SJSA1 (cell line): ENCODE measurements at regions not wholly inside any gene's neighbourhood (a gene's known extent, or its start where the extent isn't known, plus 50 kb on each side); places are given as distances from the start of the nearest gene placed in this dataset.

Experiments
- DNase-seq, 2 experiments: peaks; one replicate each; pipeline ENCODE4 v3.0.0-alpha.2; 2015 to 2020; ENCODE audit warnings: low spot score in 2 of 2, low read depth in 1 of 2
- H3K27ac ChIP-seq: fragments of 250-450 bp; sonication (Bioruptor Pico); 2 replicates; pipeline ENCODE4 v1.5.1; 2020; ENCODE audit warnings: mild to moderate bottlenecking, moderate library complexity
- H3K27me3 ChIP-seq: fragments of 250-450 bp; sonication (Bioruptor Pico); replicated peaks from 2 replicates; pipeline ENCODE4 v1.5.1; 2020; ENCODE audit warnings: mild to moderate bottlenecking, moderate library complexity
- H3K36me3 ChIP-seq: fragments of 250-450 bp; sonication (Bioruptor Pico); 2 replicates; pipeline ENCODE4 v1.5.1; 2020; ENCODE audit warnings: mild to moderate bottlenecking
- H3K4me1 ChIP-seq: fragments of 250-450 bp; sonication (Bioruptor Pico); replicated peaks from 2 replicates; pipeline ENCODE4 v1.6.1; 2021; ENCODE audit warnings: mild to moderate bottlenecking
- H3K4me3 ChIP-seq: fragments of 250-450 bp; sonication (Bioruptor Pico); 2 replicates; pipeline ENCODE4 v1.5.1; 2020; ENCODE audit warnings: mild to moderate bottlenecking
- H3K9me3 ChIP-seq: fragments of 250-450 bp; sonication (Bioruptor Pico); replicated peaks from 2 replicates; pipeline ENCODE4 v1.5.1; 2020; ENCODE audit warnings: mild to moderate bottlenecking

- no peak overlapping the region for H3K4me3 ChIP-seq
- no peak overlapping the region for H3K27ac ChIP-seq
- DNase-seq: no peak
- H3K27me3 ChIP-seq: no peaks in the 10 kb centered on the region
- H3K4me1 ChIP-seq: no peaks in the 10 kb centered on the region
- no peaks in the 10 kb centered on the region for H3K9me3 ChIP-seq
- H3K36me3 ChIP-seq: no peaks in the 10 kb centered on the region
These were observed 493.6 kb upstream of the FAT3 start for GRCh38 chr11:91731051-91731450.

DNA sequence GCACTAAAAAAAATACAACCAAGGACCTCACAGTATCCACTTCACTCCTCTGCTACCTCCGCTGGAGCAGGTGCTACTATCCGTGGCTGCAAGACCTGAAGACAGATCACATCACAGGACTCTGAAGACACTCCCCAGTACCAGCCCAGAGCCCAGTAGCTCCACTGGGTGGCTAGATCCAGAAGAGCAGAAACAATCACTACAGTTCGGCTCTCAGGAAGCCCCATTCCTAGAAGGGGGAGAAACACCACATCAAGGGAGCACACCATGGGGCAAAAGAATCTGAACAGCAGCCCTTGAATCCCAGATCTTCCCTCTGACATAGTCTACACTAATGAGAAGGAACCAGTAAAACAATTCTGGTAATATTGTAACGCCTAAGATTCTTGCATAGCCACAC, 494.0 kb upstream of the FAT3 start:
- Histone ChIP-seq H3K27me3 (no peaks in the 10 kb centered on the region), H3K4me3 (no peak overlapping the region), H3K4me1 (no peaks in the 10 kb centered on the region), H3K9me3 (no peaks in the 10 kb centered on the region), H3K27ac (no peak overlapping the region), H3K36me3 (no peaks in the 10 kb centered on the region)
- DNase-seq: no peak

- no peaks in the 10 kb centered on the region for H3K36me3 ChIP-seq
- no peaks in the 10 kb centered on the region for H3K27me3 ChIP-seq
- DNase-seq: no peak
- H3K4me3 ChIP-seq: no peak overlapping the region
- H3K4me1 ChIP-seq: no peaks in the 10 kb centered on the region
- H3K27ac ChIP-seq: no peak overlapping the region
- H3K9me3 ChIP-seq: no peaks in the 10 kb centered on the region
These were observed 494.6 kb upstream of the FAT3 start for GRCh38 chr11:91730057-91730456.

- no peaks in the 10 kb centered on the region for H3K27me3 ChIP-seq
These were observed 507.4 kb upstream of the FAT3 start for GRCh38 chr11:91717169-91717568.

DNA sequence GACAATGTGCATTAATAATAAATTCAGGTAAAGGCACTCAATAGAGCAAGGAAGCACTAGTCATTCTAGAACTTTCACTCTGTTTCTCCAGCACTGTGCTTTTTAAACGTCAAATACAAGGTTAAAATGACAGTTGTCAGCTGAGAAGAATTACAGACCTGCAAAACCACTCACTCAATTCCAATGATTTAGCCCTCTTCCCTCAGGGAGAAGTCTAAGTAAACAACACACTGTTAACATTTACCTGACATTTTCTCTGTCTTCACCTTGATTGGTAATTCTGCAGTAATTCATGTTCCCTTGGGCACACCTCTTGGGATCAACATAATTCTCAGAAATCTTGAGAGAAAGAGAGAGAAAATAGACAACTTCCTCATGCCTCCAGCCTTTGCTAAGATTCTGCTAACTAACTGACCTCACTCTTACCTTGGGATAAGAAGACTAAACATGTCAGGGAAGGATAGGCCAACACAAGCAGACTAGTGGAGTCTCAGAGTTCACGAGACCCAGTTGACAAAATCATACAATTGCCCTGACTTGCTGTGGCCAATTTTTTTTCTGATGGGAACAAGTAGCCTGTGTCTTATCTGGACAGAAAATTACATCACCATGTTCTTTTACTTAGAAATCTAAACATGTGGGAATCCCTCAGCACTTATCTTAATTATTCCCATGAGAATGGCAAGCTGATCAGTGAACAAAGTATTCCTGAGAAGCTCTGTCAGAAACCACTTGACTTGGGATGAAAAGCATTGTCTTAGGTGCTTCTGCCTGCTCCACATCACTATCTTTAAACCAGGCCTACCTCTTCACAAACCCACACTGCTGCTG, 516.8 kb upstream of the FAT3 start:
- no peak for DNase-seq
- H3K36me3 ChIP-seq: no peaks in the 10 kb centered on the region

More at GRCh38 chr11:91717169-91717568, 507.4 kb upstream of the FAT3 start:
- Histone ChIP-seq H3K36me3 (no peaks in the 10 kb centered on the region), H3K27ac (no peak overlapping the region), H3K4me3 (no peak overlapping the region), H3K9me3 (no peaks in the 10 kb centered on the region), H3K4me1 (no peaks in the 10 kb centered on the region)
- DNase-seq: no peak

GRCh38 chr11:91703042-91703441, 521.6 kb upstream of the FAT3 start:
- Histone ChIP-seq H3K27me3 (no peaks in the 10 kb centered on the region), H3K27ac (no peak overlapping the region), H3K9me3 (no peaks in the 10 kb centered on the region), H3K36me3 (no peaks in the 10 kb centered on the region), H3K4me1 (no peaks in the 10 kb centered on the region), H3K4me3 (no peak overlapping the region)
- DNase-seq: no peak

More for the DNA sequence above, 516.8 kb upstream of the FAT3 start:
- H3K4me3 ChIP-seq: no peak overlapping the region
- H3K9me3 ChIP-seq: no peaks in the 10 kb centered on the region
- no peaks in the 10 kb centered on the region for H3K27me3 ChIP-seq
- H3K4me1 ChIP-seq: no peaks in the 10 kb centered on the region
- no peak overlapping the region for H3K27ac ChIP-seq

GRCh38 chr11:91700854-91701253, 523.8 kb upstream of the FAT3 start:
- Histone ChIP-seq H3K4me3 (no peak overlapping the region), H3K4me1 (no peaks in the 10 kb centered on the region), H3K9me3 (no peaks in the 10 kb centered on the region), H3K27ac (no peak overlapping the region), H3K27me3 (no peaks in the 10 kb centered on the region), H3K36me3 (no peaks in the 10 kb centered on the region)
- DNase-seq: no peak

GRCh38 chr11:91698845-91699244, 525.8 kb upstream of the FAT3 start:
- Histone ChIP-seq H3K36me3 (no peaks in the 10 kb centered on the region), H3K4me3 (no peak overlapping the region)
- no peak for DNase-seq

GRCh38 chr11:91694331-91694730, 530.3 kb upstream of the FAT3 start:
- DNase-seq: no peak
- Histone ChIP-seq H3K36me3 (no peaks in the 10 kb centered on the region), H3K27ac (no peak overlapping the region), H3K9me3 (no peaks in the 10 kb centered on the region), H3K27me3 (no peaks in the 10 kb centered on the region), H3K4me1 (no peaks in the 10 kb centered on the region), H3K4me3 (no peak overlapping the region)

More at GRCh38 chr11:91698845-91699244, 525.8 kb upstream of the FAT3 start:
- H3K4me1 ChIP-seq: no peaks in the 10 kb centered on the region
- H3K27me3 ChIP-seq: no peaks in the 10 kb centered on the region
- no peak overlapping the region for H3K27ac ChIP-seq
- H3K9me3 ChIP-seq: no peaks in the 10 kb centered on the region

GRCh38 chr11:91691872-91692271, 532.7 kb upstream of the FAT3 start:
- Histone ChIP-seq H3K36me3 (no peaks in the 10 kb centered on the region), H3K9me3 (no peaks in the 10 kb centered on the region), H3K27ac (no peak overlapping the region), H3K27me3 (no peaks in the 10 kb centered on the region), H3K4me1 (no peaks in the 10 kb centered on the region), H3K4me3 (no peak overlapping the region)
- DNase-seq: no peak

DNA sequence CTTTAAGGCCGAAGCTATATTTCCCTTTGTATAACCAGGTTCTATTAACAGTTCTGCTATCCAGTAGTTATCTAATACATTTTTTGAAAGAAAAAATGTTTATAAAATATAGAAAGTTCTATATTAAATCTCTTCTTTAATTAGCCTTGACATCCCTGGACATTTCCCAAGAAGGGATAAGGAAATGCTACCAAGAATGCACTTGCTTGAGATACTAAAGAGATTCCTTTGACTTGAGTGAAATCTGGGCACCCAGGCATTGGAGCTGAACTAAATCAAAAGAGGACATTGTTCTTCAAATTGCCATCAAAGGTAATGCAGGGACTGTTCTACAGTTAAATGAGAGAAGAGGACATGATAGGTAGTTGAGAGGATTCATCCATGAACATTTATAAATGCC, 535.9 kb upstream of the FAT3 start:
- Histone ChIP-seq H3K9me3 (no peaks in the 10 kb centered on the region), H3K4me1 (no peaks in the 10 kb centered on the region), H3K27me3 (no peaks in the 10 kb centered on the region), H3K27ac (no peak overlapping the region), H3K36me3 (no peaks in the 10 kb centered on the region), H3K4me3 (no peak overlapping the region)
- DNase-seq: no peak

- no peaks in the 10 kb centered on the region for H3K36me3 ChIP-seq
- H3K4me1 ChIP-seq: no peaks in the 10 kb centered on the region
- no peak overlapping the region for H3K4me3 ChIP-seq
- no peaks in the 10 kb centered on the region for H3K27me3 ChIP-seq
- no peaks in the 10 kb centered on the region for H3K9me3 ChIP-seq
- no peak overlapping the region for H3K27ac ChIP-seq
- DNase-seq: no peak
These were observed 537.9 kb upstream of the FAT3 start for GRCh38 chr11:91686700-91687099.

DNA sequence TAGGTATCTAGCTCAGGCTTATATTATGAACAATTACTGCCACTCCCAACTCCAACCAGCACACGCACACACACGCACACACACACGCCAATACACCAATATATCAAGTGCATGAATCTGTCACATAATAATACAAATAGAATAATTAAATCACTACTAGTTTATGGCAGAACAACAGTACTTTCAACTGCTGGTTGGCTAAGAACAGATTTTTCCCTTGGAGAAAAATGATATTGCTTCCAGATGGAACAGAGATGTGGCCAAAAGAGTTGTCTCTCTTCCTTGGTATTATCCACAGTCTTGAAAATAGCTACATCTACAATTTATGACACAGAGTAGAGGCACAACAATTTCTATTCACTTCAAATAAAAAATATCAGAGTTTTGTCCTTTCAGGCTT, 538.3 kb upstream of the FAT3 start:
- Histone ChIP-seq H3K9me3 (no peaks in the 10 kb centered on the region), H3K4me3 (no peak overlapping the region), H3K36me3 (no peaks in the 10 kb centered on the region), H3K4me1 (no peaks in the 10 kb centered on the region), H3K27ac (no peak overlapping the region), H3K27me3 (no peaks in the 10 kb centered on the region)
- no peak for DNase-seq

GRCh38 chr11:91673705-91674104, 550.9 kb upstream of the FAT3 start:
- Histone ChIP-seq H3K27me3 (no peaks in the 10 kb centered on the region), H3K36me3 (no peaks in the 10 kb centered on the region), H3K27ac (no peak overlapping the region), H3K9me3 (no peaks in the 10 kb centered on the region), H3K4me1 (no peaks in the 10 kb centered on the region), H3K4me3 (no peak overlapping the region)
- DNase-seq: no peak

- DNase-seq: no peak
- Histone ChIP-seq H3K9me3 (no peaks in the 10 kb centered on the region), H3K4me3 (no peak overlapping the region), H3K27ac (no peak overlapping the region), H3K4me1 (no peaks in the 10 kb centered on the region), H3K27me3 (no peaks in the 10 kb centered on the region), H3K36me3 (no peaks in the 10 kb centered on the region)
These were observed 560.1 kb upstream of the FAT3 start for GRCh38 chr11:91664521-91664920.
